ENCODE measurements at regions not wholly inside any gene's neighbourhood (a gene's known extent, or its start where the extent isn't known, plus 50 kb on each side); places are given as distances from the start of the nearest gene placed in this dataset.

GRCh38 chr6:170483413-170483812, 69.7 kb downstream of the PSMB1 start:
- no peak overlapping the region for H3K4me3 Mint-ChIP-seq
- H3K9me3 Mint-ChIP-seq, result peaks cover 11% of the 10 kb centered on the region
- H3K36me3 Mint-ChIP-seq (ENCODE audit: low read depth), result peaks cover 10% of the 10 kb centered on the region
- no peaks in the 10 kb centered on the region for H3K27me3 Mint-ChIP-seq (ENCODE audit: low read depth)
- no peak overlapping the region for H3K27ac Mint-ChIP-seq (ENCODE audit: unreplicated experiment)
- no peak for DNase-seq (ENCODE audit: low read depth, low spot score)
- peaks cover 8% of the 10 kb centered on the region for H3K4me1 Mint-ChIP-seq
- TF ChIP-seq CTCF (conservative IDR thresholded peaks at IDR 0.05), result no peak

GRCh38 chr6:170480050-170480692, 72.9 kb downstream of the PSMB1 start:
- no peak overlapping the region for H3K27ac Mint-ChIP-seq (ENCODE audit: unreplicated experiment)
- H3K4me3 Mint-ChIP-seq, result no peak overlapping the region
- no peaks in the 10 kb centered on the region for H3K27me3 Mint-ChIP-seq (ENCODE audit: low read depth)
- H3K36me3 Mint-ChIP-seq (ENCODE audit: low read depth), result peaks cover 10% of the 10 kb centered on the region
- H3K9me3 Mint-ChIP-seq, result peaks cover 11% of the 10 kb centered on the region
- no peak for DNase-seq (ENCODE audit: low read depth, low spot score)
- peak; percentile 22 for TF ChIP-seq CTCF (conservative IDR thresholded peaks at IDR 0.05)
- peaks cover 8% of the 10 kb centered on the region for H3K4me1 Mint-ChIP-seq

GRCh38 chr6:170476360-170476759, 76.7 kb downstream of the PSMB1 start:
- Mint-ChIP-seq H3K9me3 (no peaks in the 10 kb centered on the region), H3K4me3 (no peak overlapping the region), H3K4me1 (peaks cover 8% of the 10 kb centered on the region), H3K27me3 (ENCODE audit: low read depth) (no peaks in the 10 kb centered on the region), H3K27ac (ENCODE audit: unreplicated experiment) (no peak overlapping the region), H3K36me3 (ENCODE audit: low read depth) (peaks cover 2% of the 10 kb centered on the region)
- no peak for DNase-seq (ENCODE audit: low read depth, low spot score)
- no peak for TF ChIP-seq CTCF (conservative IDR thresholded peaks at IDR 0.05)

- H3K4me3 Mint-ChIP-seq, result no peak overlapping the region
- no peaks in the 10 kb centered on the region for H3K36me3 Mint-ChIP-seq (ENCODE audit: low read depth)
- no peaks in the 10 kb centered on the region for H3K4me1 Mint-ChIP-seq
- no peak for TF ChIP-seq CTCF (conservative IDR thresholded peaks at IDR 0.05)
- H3K27ac Mint-ChIP-seq (ENCODE audit: unreplicated experiment), result no peak overlapping the region
- no peaks in the 10 kb centered on the region for H3K27me3 Mint-ChIP-seq (ENCODE audit: low read depth)
- no peak for DNase-seq (ENCODE audit: low read depth, low spot score)
- no peaks in the 10 kb centered on the region for H3K9me3 Mint-ChIP-seq
These were observed 78.0 kb downstream of the PSMB1 start for GRCh38 chr6:170475118-170475517.

- no peaks in the 10 kb centered on the region for H3K4me1 Mint-ChIP-seq
- H3K36me3 Mint-ChIP-seq (ENCODE audit: low read depth), result no peaks in the 10 kb centered on the region
- no peak overlapping the region for H3K27ac Mint-ChIP-seq (ENCODE audit: unreplicated experiment)
- no peak for DNase-seq (ENCODE audit: low read depth, low spot score)
- H3K9me3 Mint-ChIP-seq, result no peaks in the 10 kb centered on the region
- no peaks in the 10 kb centered on the region for H3K27me3 Mint-ChIP-seq (ENCODE audit: low read depth)
- no peak overlapping the region for H3K4me3 Mint-ChIP-seq
- TF ChIP-seq CTCF (conservative IDR thresholded peaks at IDR 0.05), result no peak
These were observed 79.3 kb downstream of the PSMB1 start for GRCh38 chr6:170473801-170474200.
